Suprapubic skin (tissue), 4 donors: ENCODE measurements at regions not wholly inside any gene's neighbourhood (a gene's known extent, or its start where the extent isn't known, plus 50 kb on each side); places are given as distances from the start of the nearest gene placed in this dataset.

Source experiments
- CTCF ChIP-seq, 2 donors: fragments of 200-600 bp in 1 of 2; fragments of 450-650 bp in 1 of 2; sonication (generic) in 1 of 2; IDR thresholded peaks; one replicate each; pipeline ENCODE4 v1.5.1; 2016 to 2019; ENCODE audit warnings: antibody characterized with exemption in 2 of 2, mild to moderate bottlenecking in 1 of 2, moderate library complexity in 1 of 2
- EP300 ChIP-seq: sonication (generic); formaldehyde crosslinking; IDR thresholded peaks from one replicate; pipeline ENCODE4 v1.6.1; 2017; ENCODE audit warnings: antibody characterized with exemption
- POLR2A ChIP-seq, 2 donors: fragments of 450-650 bp; IDR thresholded peaks; one replicate each; pipeline ENCODE4 v1.6.1; 2017; ENCODE audit warnings: antibody characterized with exemption in 2 of 2, mild to moderate bottlenecking in 2 of 2, moderate library complexity in 2 of 2
- POLR2AphosphoS5 ChIP-seq, 3 donors: sonication (generic); formaldehyde crosslinking; IDR thresholded peaks; one replicate each; pipeline ENCODE4 v1.6.1; 2017; ENCODE audit warnings: antibody characterized with exemption in 3 of 3

- no peak for TF ChIP-seq CTCF (IDR thresholded peaks at IDR 0.05)
- no peak for TF ChIP-seq POLR2A (IDR thresholded peaks at IDR 0.05)
- TF ChIP-seq POLR2AphosphoS5 (IDR thresholded peaks at IDR 0.05): no peak
- TF ChIP-seq EP300: no peak
These were observed 78.5 kb upstream of the DDIT4L start for GRCh38 chr4:100268789-100269188.
